Esophagus squamous epithelium (tissue), 5 donors: ENCODE measurements at regions not wholly inside any gene's neighbourhood (a gene's known extent, or its start where the extent isn't known, plus 50 kb on each side); places are given as distances from the start of the nearest gene placed in this dataset.

Experiments
- DNase-seq: peaks from one replicate; lab custom pipeline; 2025; lab: John Stamatoyannopoulos, UW
- H3K27ac ChIP-seq, 4 donors: fragments of 200-600 bp; sonication (generic); one replicate each; pipeline ENCODE4 v1.5.1; 2016 to 2019; ENCODE audit warnings: mild to moderate bottlenecking in 1 of 4
- H3K27me3 ChIP-seq, 4 donors: fragments of 200-600 bp; sonication (generic); 1 replicate in 3 of 4; 2 replicates in 1 of 4; pipeline versions ENCODE4 v1.5.1 to v1.6.0; 2017 to 2021; ENCODE audit warnings: antibody characterized with exemption in 1 of 4
- H3K36me3 ChIP-seq, 3 donors: fragments of 200-600 bp; sonication (generic); one replicate each; pipeline ENCODE4 v1.5.1; 2016 to 2019
- H3K4me1 ChIP-seq, 3 donors: fragments of 200-600 bp; sonication (generic); one replicate each; pipeline ENCODE4 v1.5.1; 2017 to 2019
- H3K4me3 ChIP-seq, 4 donors: fragments of 200-600 bp; sonication (generic); 1 replicate in 3 of 4; 2 replicates in 1 of 4; pipeline ENCODE4 v1.5.1; 2016 to 2019; ENCODE audit warnings: mild to moderate bottlenecking in 2 of 4, moderate library complexity in 1 of 4
- H3K9me3 ChIP-seq, 3 donors: fragments of 200-600 bp; sonication (generic); one replicate each; pipeline ENCODE4 v1.5.1; 2016 to 2019
- POLR2A ChIP-seq, 4 donors: fragments of 450-650 bp; IDR thresholded peaks; one replicate each; pipeline ENCODE4 v1.6.1; 2017; ENCODE audit warnings: antibody characterized with exemption in 4 of 4, mild to moderate bottlenecking in 4 of 4, moderate library complexity in 3 of 4
- WGBS, 2 donors: methylation state at CpG; one replicate each; pipeline ENCODE4 v1.1.5; 2018; 5-methylcytosine and 5-hydroxymethylcytosine counted together
- intact Hi-C: fragments of 100-400 bp; cut with DNase I; formaldehyde crosslinking; loops from one replicate; pipeline ENCODE4 v1.15.0; 2022
- TF ChIP-seq, protein P1 (sequence below), 6 experiments: fragments of 450-650 bp in 4 of 6; fragments of 200-600 bp in 2 of 6; sonication (generic) in 2 of 6; IDR thresholded peaks; one replicate each; pipeline ENCODE4 v1.5.1; 2016 to 2019; ENCODE audit warnings: antibody characterized with exemption in 6 of 6, mild to moderate bottlenecking in 4 of 6, moderate library complexity in 4 of 6
- donor health status: DM: yes; HTN: yes; CAD: no.

- H3K27me3 ChIP-seq = no peaks in the 10 kb centered on the region
- DNase-seq = no peak
- no peak overlapping the region for H3K27ac ChIP-seq
- H3K4me3 ChIP-seq = no peak overlapping the region
- intact Hi-C loops = no loop called here
- TF ChIP-seq, protein P1, sequence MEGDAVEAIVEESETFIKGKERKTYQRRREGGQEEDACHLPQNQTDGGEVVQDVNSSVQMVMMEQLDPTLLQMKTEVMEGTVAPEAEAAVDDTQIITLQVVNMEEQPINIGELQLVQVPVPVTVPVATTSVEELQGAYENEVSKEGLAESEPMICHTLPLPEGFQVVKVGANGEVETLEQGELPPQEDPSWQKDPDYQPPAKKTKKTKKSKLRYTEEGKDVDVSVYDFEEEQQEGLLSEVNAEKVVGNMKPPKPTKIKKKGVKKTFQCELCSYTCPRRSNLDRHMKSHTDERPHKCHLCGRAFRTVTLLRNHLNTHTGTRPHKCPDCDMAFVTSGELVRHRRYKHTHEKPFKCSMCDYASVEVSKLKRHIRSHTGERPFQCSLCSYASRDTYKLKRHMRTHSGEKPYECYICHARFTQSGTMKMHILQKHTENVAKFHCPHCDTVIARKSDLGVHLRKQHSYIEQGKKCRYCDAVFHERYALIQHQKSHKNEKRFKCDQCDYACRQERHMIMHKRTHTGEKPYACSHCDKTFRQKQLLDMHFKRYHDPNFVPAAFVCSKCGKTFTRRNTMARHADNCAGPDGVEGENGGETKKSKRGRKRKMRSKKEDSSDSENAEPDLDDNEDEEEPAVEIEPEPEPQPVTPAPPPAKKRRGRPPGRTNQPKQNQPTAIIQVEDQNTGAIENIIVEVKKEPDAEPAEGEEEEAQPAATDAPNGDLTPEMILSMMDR (IDR thresholded peaks at IDR 0.05) = no peak
- TF ChIP-seq POLR2A (IDR thresholded peaks at IDR 0.05) = no peak
- no peaks in the 10 kb centered on the region for H3K9me3 ChIP-seq
- H3K36me3 ChIP-seq = no peaks in the 10 kb centered on the region
- H3K4me1 ChIP-seq = no peaks in the 10 kb centered on the region
Measured at GRCh38 chr5:20656262-20656661, 668.3 kb upstream of the CDH18 start.

GRCh38 chr5:20655211-20655610 lies 667.2 kb upstream of the CDH18 start:
- intact Hi-C loops = no loop called here
- Histone ChIP-seq H3K9me3 (no peaks in the 10 kb centered on the region), H3K27ac (no peak overlapping the region), H3K4me3 (no peak overlapping the region), H3K36me3 (no peaks in the 10 kb centered on the region), H3K27me3 (no peaks in the 10 kb centered on the region), H3K4me1 (no peaks in the 10 kb centered on the region)
- WGBS, 2 donors = 80 to 89% methylated on average over 4 of the region's 4 CpGs
- TF ChIP-seq POLR2A (IDR thresholded peaks at IDR 0.05) = no peak
- TF ChIP-seq, protein P1 (IDR thresholded peaks at IDR 0.05) = no peak
- DNase-seq = no peak

GRCh38 chr5:20654746-20655145 lies 666.7 kb upstream of the CDH18 start:
- Histone ChIP-seq H3K27ac (no peak overlapping the region), H3K36me3 (no peaks in the 10 kb centered on the region), H3K9me3 (no peaks in the 10 kb centered on the region), H3K27me3 (no peaks in the 10 kb centered on the region), H3K4me1 (no peaks in the 10 kb centered on the region), H3K4me3 (no peak overlapping the region)
- DNase-seq = no peak
- intact Hi-C loops = no loop called here
- no peak for TF ChIP-seq POLR2A (IDR thresholded peaks at IDR 0.05)
- TF ChIP-seq, protein P1 (IDR thresholded peaks at IDR 0.05) = no peak
- WGBS, 2 donors = 57 to 68% methylated on average over 2 of the region's 2 CpGs

DNA sequence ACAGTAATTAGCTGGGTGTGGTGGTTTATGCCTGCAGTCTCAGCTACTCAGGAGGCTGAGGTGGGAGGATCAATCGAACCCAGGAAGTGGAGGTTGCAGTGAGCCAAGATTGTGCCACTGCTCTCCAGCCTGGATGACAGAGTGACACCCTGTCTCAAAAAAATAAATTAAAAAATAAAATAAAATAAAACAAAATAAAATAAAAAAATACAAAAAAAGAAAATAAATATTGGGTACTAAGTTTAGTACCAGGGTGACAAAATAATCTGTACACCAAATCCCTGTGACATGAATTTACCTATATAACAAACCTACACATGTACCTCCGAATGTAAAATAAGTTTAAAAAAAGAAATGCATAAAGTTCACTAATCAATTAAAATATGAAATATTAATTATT lies 666.0 kb upstream of the CDH18 start:
- Histone ChIP-seq H3K9me3 (no peaks in the 10 kb centered on the region), H3K36me3 (no peaks in the 10 kb centered on the region), H3K27me3 (no peaks in the 10 kb centered on the region), H3K27ac (no peak overlapping the region), H3K4me1 (no peaks in the 10 kb centered on the region), H3K4me3 (no peak overlapping the region)
- intact Hi-C loops = no loop called here
- no peak for TF ChIP-seq POLR2A (IDR thresholded peaks at IDR 0.05)
- TF ChIP-seq, protein P1 (IDR thresholded peaks at IDR 0.05) = no peak
- 74 to 85% methylated on average over 2 of the region's 2 CpGs for WGBS, 2 donors
- DNase-seq = no peak

GRCh38 chr5:20649966-20650365 lies 662.0 kb upstream of the CDH18 start:
- intact Hi-C loops = no loop called here
- no peaks in the 10 kb centered on the region for H3K4me1 ChIP-seq
- H3K36me3 ChIP-seq = no peaks in the 10 kb centered on the region
- no peaks in the 10 kb centered on the region for H3K9me3 ChIP-seq
- TF ChIP-seq POLR2A (IDR thresholded peaks at IDR 0.05) = no peak
- TF ChIP-seq, protein P1 (IDR thresholded peaks at IDR 0.05) = no peak
- no peaks in the 10 kb centered on the region for H3K27me3 ChIP-seq
- no peak overlapping the region for H3K4me3 ChIP-seq
- 61 to 73% methylated on average over 1 of the region's 1 CpG for WGBS, 2 donors
- no peak overlapping the region for H3K27ac ChIP-seq
- no peak for DNase-seq
